Liver (tissue), 8 donors: ENCODE measurements at regions not wholly inside any gene's neighbourhood (a gene's known extent, or its start where the extent isn't known, plus 50 kb on each side); places are given as distances from the start of the nearest gene placed in this dataset.

Experiments used
- DNase-seq: peaks from one replicate; pipeline ENCODE4 v3.0.0-alpha.2; 2017; ENCODE audit warnings: low spot score
- H3K27ac ChIP-seq, 2 donors: one replicate each; pipeline ENCODE4 v1.7.0; 2013; ENCODE audit warnings: inconsistent platforms in 2 of 2, low read length in 2 of 2, control low read depth in 1 of 2, low read depth in 1 of 2, mild to moderate bottlenecking in 1 of 2
- H3K27me3 ChIP-seq, 4 donors: one replicate each; pipeline versions ENCODE4 v1.6.1 to v1.7.0; 2013; ENCODE audit warnings: low read length in 3 of 4, inconsistent platforms in 1 of 4, mild to moderate bottlenecking in 1 of 4, moderate library complexity in 1 of 4; ENCODE audit not compliant: control insufficient read depth in 4 of 4, insufficient read depth in 4 of 4
- H3K36me3 ChIP-seq, 4 donors: one replicate each; pipeline versions ENCODE4 v1.6.1 to v1.7.0; 2013; ENCODE audit warnings: low read length in 3 of 4, mild to moderate bottlenecking in 3 of 4, low read depth in 1 of 4, moderate library complexity in 1 of 4; ENCODE audit not compliant: control insufficient read depth in 4 of 4, insufficient read depth in 3 of 4
- H3K4me1 ChIP-seq, 4 donors: one replicate each; pipeline versions ENCODE4 v1.6.1 to v1.7.0; 2013; ENCODE audit warnings: low read length in 3 of 4, mild to moderate bottlenecking in 3 of 4, moderate library complexity in 1 of 4; ENCODE audit not compliant: control insufficient read depth in 4 of 4, insufficient read depth in 4 of 4
- H3K4me3 ChIP-seq, 3 donors: one replicate each; pipeline versions ENCODE4 v1.6.1 to v1.7.0; 2013; ENCODE audit warnings: low read length in 3 of 3, control low read depth in 1 of 3, low read depth in 1 of 3, mild to moderate bottlenecking in 1 of 3
- H3K9ac ChIP-seq, 2 donors: one replicate each; pipeline ENCODE4 v1.7.0; 2013; ENCODE audit warnings: low read length in 2 of 2, mild to moderate bottlenecking in 2 of 2, moderate library complexity in 2 of 2, control low read depth in 1 of 2, low read depth in 1 of 2
- H3K9me3 ChIP-seq, 4 donors: one replicate each; pipeline versions ENCODE4 v1.6.1 to v1.7.0; 2013; ENCODE audit warnings: low read length in 3 of 4; ENCODE audit not compliant: control insufficient read depth in 4 of 4
- ATF3 ChIP-seq: IDR thresholded peaks from 2 replicates; pipeline ENCODE4 v1.6.1; 2016; ENCODE audit warnings: antibody characterized with exemption
- CTCF ChIP-seq: fragments of 150-350 bp; IDR thresholded peaks from 2 replicates; pipeline ENCODE4 v1.5.1; 2017; ENCODE audit warnings: improper control_type of control experiment, low read depth, low read length; ENCODE audit not compliant: missing input control
- EGR1 ChIP-seq, 2 donors: IDR thresholded peaks; 2 replicates each; pipeline ENCODE4 v1.6.1; 2016 to 2018; ENCODE audit warnings: antibody characterized with exemption in 2 of 2, low read depth in 2 of 2
- FOXA1 ChIP-seq: IDR thresholded peaks from 2 replicates; pipeline ENCODE4 v1.6.1; 2016; ENCODE audit warnings: antibody characterized with exemption
- FOXA2 ChIP-seq: IDR thresholded peaks from 2 replicates; pipeline ENCODE4 v1.6.1; 2016; ENCODE audit warnings: antibody characterized with exemption
- GABPA ChIP-seq, 2 donors: IDR thresholded peaks in 1 of 2; conservative IDR thresholded peaks in 1 of 2; 2 replicates each; pipeline ENCODE4 v1.6.1; 2016; ENCODE audit warnings: antibody characterized with exemption in 2 of 2, mild to moderate bottlenecking in 1 of 2, moderate library complexity in 1 of 2
- HNF4A ChIP-seq, 2 donors: conservative IDR thresholded peaks; 2 replicates each; pipeline ENCODE4 v1.6.1; 2016; ENCODE audit warnings: antibody characterized with exemption in 2 of 2, mild to moderate bottlenecking in 2 of 2
- HNF4G ChIP-seq: IDR thresholded peaks from 2 replicates; pipeline ENCODE4 v1.6.1; 2016; ENCODE audit warnings: antibody characterized with exemption
- JUND ChIP-seq, 2 donors: IDR thresholded peaks; 2 replicates each; pipeline ENCODE4 v1.6.1; 2016; ENCODE audit warnings: antibody characterized with exemption in 2 of 2
- MAX ChIP-seq: IDR thresholded peaks from 2 replicates; pipeline ENCODE4 v1.6.1; 2016; ENCODE audit warnings: antibody characterized with exemption
- NR2F2 ChIP-seq: IDR thresholded peaks from 2 replicates; pipeline ENCODE4 v1.6.1; 2016; ENCODE audit warnings: antibody characterized with exemption
- RAD21 ChIP-seq, 2 donors: IDR thresholded peaks; 2 replicates each; pipeline ENCODE4 v1.6.1; 2016; ENCODE audit warnings: antibody characterized with exemption in 2 of 2, mild to moderate bottlenecking in 2 of 2
- RXRA ChIP-seq, 2 donors: IDR thresholded peaks; 2 replicates each; pipeline ENCODE4 v1.6.1; 2017 to 2018; ENCODE audit warnings: antibody characterized with exemption in 2 of 2, mild to moderate bottlenecking in 1 of 2
- SP1 ChIP-seq: IDR thresholded peaks from 2 replicates; pipeline ENCODE4 v1.6.1; 2018; ENCODE audit warnings: antibody characterized with exemption, mild to moderate bottlenecking
- TAF1 ChIP-seq: conservative IDR thresholded peaks from 2 replicates; pipeline ENCODE4 v1.6.1; 2016; ENCODE audit warnings: antibody characterized with exemption, mild to moderate bottlenecking
- YY1 ChIP-seq: IDR thresholded peaks from 2 replicates; pipeline ENCODE4 v1.6.1; 2016; ENCODE audit warnings: antibody characterized with exemption, mild to moderate bottlenecking
- WGBS: extraction: QIAGEN DNeasy Blood & Tissue Kit; methylation state at CpG from one replicate; pipeline ENCODE4 v1.1.7; 2013; 5-methylcytosine and 5-hydroxymethylcytosine counted together
- TF ChIP-seq, protein P1 (sequence below): IDR thresholded peaks from 2 replicates; pipeline ENCODE4 v1.6.1; 2016; ENCODE audit warnings: antibody characterized with exemption
- TF ChIP-seq, protein P2 (sequence below): IDR thresholded peaks from 2 replicates; pipeline ENCODE4 v1.6.1; 2016; ENCODE audit warnings: antibody characterized with exemption, mild to moderate bottlenecking
- donor health status: healthy.
- donor health status: healthy.
- donor health status: healthy.
- donor health status: healthy.
- donor health status: healthy.

- peak; percentile 47 for DNase-seq
- peak overlapping the region; percentile 57 to 86 for H3K9ac ChIP-seq
Measured at GRCh38 chr19:30719189-30719998, 347.2 kb downstream of the ZNF536 start.

More at GRCh38 chr19:30719189-30719998, 347.2 kb downstream of the ZNF536 start:
- H3K4me3 ChIP-seq, result peak overlapping the region; percentile 88 to 95 (median 90)
- no peaks in the 10 kb centered on the region for H3K36me3 ChIP-seq
- WGBS, result 1% methylated on average over 54 of the region's 54 CpGs
- no peak for TF ChIP-seq FOXA2
- no peak for TF ChIP-seq RAD21 (IDR thresholded peaks at IDR 0.05)
- no peak for TF ChIP-seq FOXA1
- TF ChIP-seq GABPA (IDR thresholded peaks at IDR 0.05 in 1 of 2, conservative IDR thresholded peaks at IDR 0.05 in 1 of 2), result peak in 1 of 2 donors; percentile 3
- TF ChIP-seq, protein P1, sequence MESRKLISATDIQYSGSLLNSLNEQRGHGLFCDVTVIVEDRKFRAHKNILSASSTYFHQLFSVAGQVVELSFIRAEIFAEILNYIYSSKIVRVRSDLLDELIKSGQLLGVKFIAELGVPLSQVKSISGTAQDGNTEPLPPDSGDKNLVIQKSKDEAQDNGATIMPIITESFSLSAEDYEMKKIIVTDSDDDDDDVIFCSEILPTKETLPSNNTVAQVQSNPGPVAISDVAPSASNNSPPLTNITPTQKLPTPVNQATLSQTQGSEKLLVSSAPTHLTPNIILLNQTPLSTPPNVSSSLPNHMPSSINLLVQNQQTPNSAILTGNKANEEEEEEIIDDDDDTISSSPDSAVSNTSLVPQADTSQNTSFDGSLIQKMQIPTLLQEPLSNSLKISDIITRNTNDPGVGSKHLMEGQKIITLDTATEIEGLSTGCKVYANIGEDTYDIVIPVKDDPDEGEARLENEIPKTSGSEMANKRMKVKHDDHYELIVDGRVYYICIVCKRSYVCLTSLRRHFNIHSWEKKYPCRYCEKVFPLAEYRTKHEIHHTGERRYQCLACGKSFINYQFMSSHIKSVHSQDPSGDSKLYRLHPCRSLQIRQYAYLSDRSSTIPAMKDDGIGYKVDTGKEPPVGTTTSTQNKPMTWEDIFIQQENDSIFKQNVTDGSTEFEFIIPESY, result no peak
- TF ChIP-seq RXRA (IDR thresholded peaks at IDR 0.05), result no peak
- no peak for TF ChIP-seq ATF3
- no peak for TF ChIP-seq SP1
- no peak for TF ChIP-seq HNF4G
- TF ChIP-seq, protein P2, sequence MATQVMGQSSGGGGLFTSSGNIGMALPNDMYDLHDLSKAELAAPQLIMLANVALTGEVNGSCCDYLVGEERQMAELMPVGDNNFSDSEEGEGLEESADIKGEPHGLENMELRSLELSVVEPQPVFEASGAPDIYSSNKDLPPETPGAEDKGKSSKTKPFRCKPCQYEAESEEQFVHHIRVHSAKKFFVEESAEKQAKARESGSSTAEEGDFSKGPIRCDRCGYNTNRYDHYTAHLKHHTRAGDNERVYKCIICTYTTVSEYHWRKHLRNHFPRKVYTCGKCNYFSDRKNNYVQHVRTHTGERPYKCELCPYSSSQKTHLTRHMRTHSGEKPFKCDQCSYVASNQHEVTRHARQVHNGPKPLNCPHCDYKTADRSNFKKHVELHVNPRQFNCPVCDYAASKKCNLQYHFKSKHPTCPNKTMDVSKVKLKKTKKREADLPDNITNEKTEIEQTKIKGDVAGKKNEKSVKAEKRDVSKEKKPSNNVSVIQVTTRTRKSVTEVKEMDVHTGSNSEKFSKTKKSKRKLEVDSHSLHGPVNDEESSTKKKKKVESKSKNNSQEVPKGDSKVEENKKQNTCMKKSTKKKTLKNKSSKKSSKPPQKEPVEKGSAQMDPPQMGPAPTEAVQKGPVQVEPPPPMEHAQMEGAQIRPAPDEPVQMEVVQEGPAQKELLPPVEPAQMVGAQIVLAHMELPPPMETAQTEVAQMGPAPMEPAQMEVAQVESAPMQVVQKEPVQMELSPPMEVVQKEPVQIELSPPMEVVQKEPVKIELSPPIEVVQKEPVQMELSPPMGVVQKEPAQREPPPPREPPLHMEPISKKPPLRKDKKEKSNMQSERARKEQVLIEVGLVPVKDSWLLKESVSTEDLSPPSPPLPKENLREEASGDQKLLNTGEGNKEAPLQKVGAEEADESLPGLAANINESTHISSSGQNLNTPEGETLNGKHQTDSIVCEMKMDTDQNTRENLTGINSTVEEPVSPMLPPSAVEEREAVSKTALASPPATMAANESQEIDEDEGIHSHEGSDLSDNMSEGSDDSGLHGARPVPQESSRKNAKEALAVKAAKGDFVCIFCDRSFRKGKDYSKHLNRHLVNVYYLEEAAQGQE, result no peak
- TF ChIP-seq NR2F2, result no peak
- TF ChIP-seq JUND (IDR thresholded peaks at IDR 0.05), result no peak
- peak; percentile 21 for TF ChIP-seq MAX
- no peak for TF ChIP-seq HNF4A (conservative IDR thresholded peaks at IDR 0.05)
- TF ChIP-seq CTCF, result no peak
- TF ChIP-seq TAF1, result peak; percentile 33
- TF ChIP-seq YY1, result peak; percentile 73
- TF ChIP-seq EGR1 (IDR thresholded peaks at IDR 0.05; ENCODE audit: low read depth in 2 of 2), result no peak
- H3K4me1 ChIP-seq, result peaks cover 0 to 12% (median 4%) of the 10 kb centered on the region in 4 donors
- H3K27ac ChIP-seq, result peak overlapping the region; percentile 91 to 95
- no peaks in the 10 kb centered on the region for H3K9me3 ChIP-seq
- H3K27me3 ChIP-seq, result no peaks in the 10 kb centered on the region
